Myocyte (in vitro differentiated cells): ENCODE measurements at regions not wholly inside any gene's neighbourhood (a gene's known extent, or its start where the extent isn't known, plus 50 kb on each side); places are given as distances from the start of the nearest gene placed in this dataset.
A peak's percentile ranks its signal among the peaks of the same experiment; 100 is the strongest.
"Not testable (repeated sequence)": the region's sequence is repeated elsewhere in the genome, so short reads cannot be mapped to it uniquely, and the experiment has no call there.

ENCODE experiments used
- DNase-seq: peaks from one replicate; pipeline ENCODE4 v3.0.0-alpha.2; 2012; ENCODE audit warnings: low read depth

DNA sequence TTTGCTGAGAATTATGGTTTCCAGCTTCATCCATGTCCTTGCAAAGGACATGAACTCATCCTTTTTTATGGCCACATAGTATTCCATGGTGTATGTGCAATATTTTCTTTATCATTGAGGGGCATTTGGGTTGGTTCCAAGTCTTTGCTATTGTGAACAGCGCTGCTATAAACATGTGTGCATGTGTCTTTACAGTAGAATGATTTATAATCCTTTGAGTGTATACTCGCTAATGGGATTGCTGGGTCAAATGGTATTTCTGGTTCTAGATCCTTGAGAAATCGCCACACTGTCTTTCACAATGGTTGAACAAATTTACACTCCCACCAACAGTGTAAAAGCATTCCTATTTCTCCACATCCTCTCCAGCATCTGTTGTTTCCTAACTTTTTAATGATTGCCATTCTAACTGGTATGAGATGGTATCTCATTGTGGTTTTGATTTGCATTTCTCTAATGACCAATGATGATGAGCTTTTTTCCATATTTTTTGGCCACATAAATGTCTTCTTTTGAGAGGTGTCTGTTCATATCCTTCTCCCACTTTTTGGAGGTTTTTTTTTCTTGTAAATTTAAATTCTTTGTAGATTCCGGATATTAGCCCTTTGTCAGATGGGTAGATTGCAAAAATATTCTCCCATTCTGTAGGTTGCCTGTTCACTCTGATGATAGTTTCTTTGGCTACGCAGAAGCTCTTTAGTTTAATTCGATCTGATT lies 180.1 kb downstream of the PLPPR4 start:
- not testable (repeated sequence) for DNase-seq

DNA sequence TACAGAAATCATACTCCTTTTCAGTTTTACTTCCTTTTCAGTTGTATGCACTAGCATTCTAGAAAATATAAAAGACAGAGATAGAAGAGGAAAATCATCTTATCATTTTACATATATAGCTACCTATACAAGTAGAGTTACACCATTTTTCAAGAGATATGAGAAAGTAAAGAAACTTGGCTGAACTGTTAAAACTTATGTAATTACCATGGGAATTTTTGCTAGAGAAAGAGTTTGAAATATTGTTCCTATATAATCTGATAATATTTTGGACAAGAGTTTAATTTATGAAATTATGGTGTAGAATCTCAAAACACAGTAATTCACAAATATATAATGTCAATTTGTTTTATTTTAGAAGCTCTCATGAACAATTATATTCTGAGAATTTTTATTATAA lies 180.8 kb downstream of the PLPPR4 start:
- no peak for DNase-seq

DNA sequence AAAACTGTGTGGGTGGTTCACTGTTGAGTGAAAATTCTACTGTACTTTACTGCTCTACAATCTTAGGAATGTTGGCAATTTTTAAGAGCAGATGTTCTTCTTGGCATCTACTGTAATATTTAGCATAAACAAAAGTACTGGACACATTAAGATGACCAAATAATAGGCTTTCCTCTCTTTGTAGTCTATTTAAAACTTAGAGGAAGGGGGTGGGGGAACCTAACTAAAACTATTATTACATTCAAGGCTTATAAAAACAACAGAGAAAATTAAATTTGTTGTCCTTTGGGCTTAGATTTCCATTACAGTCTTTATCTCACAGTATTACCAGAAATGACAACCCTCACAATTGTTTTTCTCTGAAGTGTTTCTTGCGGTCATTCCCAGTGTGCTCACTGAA lies 181.2 kb downstream of the PLPPR4 start:
- DNase-seq = peak; percentile 59

DNA sequence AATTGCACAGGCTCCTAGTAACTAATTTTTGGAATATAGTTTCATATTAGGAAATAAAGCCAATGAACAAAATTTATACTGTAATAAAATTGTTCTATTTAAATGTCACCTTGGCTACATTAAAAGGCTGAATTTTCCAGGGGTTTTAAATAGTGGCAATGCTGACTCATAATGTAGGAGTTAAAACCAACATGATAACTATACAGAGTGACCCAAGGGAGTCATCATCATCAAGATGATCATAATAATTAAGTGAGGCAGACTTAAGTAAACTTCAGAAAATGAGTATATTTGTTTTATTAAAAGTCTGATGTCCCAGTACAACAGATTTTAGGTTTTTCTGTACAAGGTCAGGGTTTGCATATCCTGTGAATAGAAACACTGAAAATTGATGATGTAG lies 183.4 kb downstream of the PLPPR4 start:
- no peak for DNase-seq

DNA sequence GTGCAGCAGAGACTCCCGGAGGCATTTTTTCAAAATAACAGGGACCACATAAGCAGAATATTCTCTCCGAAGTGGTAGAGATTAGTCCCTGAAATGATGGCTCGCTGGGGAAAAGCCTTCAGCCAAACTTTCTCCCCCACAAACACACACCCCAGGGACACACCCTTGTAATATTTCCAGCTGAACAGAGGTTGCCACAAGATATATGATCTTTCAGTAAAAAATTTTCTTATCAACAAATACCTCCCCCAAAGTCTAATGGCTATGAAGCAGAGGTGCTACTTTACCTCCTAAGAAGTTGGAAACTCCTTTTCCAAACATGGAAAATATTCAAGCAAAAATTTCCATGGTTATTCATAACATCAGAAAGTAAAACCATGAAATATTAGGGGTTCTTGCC lies 190.2 kb upstream of the PALMD start:
- DNase-seq = no peak

DNA sequence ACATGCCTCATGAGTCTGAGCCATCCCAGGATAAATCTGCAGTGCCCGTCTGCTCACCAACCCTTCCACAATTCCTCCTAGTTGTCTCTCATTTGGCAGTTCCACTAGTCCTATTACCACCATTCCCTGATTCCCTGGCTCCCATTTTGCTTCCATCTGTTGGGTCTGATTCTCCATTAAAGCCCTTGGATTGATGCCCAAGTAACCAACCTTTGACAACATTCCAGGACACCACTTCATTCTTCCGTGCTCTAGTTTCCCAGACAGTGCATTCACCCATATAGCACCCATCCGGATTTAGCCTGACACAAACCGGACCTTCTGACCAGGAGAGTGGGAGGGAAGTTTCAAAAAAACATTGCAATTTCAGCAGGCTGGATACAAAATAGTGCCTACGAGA lies 189.4 kb upstream of the PALMD start:
- DNase-seq = peak; percentile 74

DNA sequence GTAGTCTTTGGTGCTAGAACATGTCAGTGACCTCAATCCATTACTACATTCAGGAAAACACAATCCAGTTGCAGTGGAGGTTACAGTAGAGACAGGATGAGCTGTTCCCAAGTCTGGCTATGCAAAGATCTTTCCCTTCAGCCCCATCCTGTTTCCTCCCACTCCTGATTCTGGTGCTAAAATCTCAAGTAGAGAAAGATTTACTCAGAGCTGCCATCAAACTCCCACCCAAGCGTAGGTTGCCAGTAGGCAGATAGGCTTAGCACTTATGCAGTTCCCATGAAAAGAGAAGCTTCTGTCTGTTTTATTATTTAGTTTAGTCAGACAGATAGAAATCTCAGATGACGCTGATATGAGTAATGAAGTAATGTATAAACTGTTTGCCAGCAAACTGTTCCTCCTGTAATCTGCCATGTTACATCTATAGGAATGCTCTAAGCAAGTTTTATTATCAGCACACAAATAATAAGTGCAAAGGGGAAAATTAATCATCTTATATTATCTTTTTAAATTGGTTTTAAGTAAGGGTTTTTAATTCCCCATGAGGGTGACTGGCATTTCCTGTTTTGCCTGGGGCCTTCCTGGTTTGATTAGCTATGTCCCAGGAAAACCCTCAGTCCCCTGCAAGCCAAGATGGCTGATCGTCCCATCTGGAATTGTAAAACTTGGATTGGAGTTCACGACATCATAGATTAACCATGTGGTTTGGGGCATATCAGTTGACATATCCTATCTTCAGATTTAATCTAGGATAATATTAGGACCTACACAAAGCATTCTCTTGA lies 188.3 kb upstream of the PALMD start:
- DNase-seq = no peak

DNA sequence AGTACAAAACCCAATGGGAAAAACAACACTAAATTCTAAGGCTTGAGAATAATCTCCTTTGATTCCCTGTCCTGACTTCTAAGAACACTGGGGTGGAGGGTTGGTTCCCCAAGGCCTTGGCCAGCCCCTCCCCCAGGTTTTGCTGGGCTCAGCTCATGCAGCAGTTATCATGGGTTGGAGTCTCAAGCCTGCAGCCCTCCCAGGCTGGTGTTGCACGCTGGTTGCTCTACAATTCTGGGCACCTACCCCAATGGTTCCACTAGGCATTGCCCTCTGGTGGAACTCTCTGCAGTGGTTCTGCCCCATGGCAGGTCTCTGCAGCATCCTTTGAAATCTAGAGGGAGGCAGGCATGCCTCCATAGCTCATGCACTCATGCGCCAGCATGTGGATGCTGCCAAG lies 184.4 kb upstream of the PALMD start:
- DNase-seq = no peak

DNA sequence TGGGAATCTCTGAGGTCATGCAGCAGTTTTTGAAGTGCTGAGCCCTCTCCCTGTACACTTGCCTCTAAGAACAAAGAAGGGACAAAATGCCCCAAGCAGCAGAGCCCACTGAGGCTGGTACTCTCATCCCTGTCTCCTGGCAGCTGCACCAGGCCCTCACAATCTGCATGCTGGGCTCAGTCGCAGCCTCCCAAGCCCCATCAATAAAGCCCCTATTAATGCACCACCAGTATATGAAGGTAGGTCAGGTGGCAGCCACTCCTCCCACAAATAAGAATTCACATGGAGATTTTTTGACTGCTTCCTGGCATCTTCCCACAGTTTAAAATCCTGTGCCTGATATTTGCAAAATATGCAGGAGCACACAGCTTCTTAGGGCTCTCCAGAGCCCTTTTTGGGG lies 181.2 kb upstream of the PALMD start:
- DNase-seq = no peak

DNA sequence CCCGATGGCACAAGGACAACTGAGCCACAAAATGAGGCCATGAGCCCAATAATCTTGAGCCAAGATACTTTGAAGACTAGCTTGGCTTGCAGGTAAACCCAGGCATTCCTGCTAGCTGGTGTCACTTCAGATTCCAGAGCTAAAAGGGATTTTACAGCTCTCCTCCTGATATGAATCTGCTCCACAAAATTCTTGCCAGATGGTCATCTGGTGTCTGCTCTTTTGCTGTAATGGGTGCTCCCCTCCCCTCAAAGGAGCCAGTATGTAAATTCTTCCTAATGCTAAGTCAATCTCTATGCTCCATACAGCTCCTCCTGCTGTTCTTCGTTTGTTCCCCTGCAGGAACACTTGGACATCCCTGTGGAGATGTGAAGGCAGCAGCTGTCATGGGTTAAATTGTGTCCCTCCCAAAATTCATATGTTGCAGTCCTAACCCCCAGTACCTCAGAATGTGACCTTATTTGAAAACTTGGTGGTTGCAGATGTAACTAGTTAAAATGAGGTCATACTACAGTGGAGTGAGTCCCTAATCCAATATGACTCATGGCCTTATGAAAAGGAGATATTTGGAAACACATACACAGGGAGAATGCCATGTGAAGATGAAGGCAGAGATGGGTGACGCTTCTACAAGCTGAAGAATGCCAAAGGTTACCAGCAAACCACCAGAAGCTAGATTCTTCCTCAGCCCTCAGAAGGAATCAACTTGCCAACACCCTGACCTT lies 180.6 kb upstream of the PALMD start:
- peak; percentile 59 for DNase-seq

DNA sequence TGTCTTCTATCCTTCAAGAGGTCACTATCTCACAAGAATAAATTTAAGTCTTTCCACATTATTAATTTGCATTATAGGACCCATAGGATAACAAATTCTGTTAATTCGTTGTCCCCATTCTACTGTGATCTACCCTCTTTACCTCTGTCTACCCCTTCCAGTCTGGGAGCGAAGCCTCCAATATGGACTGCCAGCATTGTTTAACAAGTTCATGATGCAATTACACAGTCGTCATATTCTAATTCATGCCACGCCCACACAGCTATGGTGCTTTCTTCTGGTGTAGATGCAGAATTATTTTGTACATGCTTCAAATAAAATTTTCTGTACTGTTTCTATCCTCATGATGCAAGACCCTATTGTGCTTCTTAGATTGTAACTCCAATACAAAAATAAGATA lies 178.3 kb upstream of the PALMD start:
- DNase-seq = no peak

DNA sequence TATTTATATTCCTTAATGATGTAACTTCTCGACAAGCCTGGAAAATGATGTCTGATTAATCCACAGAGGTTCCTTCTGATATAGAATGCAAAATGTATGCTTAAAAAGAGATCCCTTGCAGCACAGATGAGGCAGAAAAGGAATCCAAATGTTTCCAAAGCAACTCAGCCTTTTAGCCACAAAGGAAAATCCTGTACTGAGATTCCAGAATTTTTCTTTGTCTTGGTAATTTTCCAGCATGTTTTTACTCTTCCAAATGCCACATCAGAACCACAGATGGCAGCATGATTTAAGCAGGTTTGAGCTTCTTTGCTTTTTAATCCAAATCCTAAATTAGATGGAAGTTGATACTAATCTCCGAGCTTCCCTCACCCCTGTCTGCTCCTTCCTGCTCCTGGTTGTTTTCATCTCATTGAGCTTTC lies 176.4 kb upstream of the PALMD start:
- DNase-seq = peak; percentile 54

DNA sequence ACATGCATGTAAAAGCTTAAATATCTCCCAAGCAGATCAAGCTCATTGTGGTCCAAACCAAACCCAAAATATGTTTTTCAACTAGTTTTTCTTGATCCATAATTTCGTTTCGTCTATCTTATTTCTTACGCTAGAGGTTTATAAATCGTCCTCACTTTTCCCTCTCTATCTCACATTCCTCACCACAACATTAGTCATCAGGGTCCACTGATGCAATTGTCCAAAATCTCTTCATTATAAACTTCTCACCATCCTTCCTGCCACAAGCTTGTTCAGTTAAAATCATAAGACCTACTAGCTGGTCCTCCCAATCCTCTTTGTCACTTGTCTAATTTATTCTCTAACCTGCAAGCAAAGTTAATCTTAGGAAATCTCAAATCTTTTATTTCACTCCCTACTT lies 173.0 kb upstream of the PALMD start:
- no peak for DNase-seq

DNA sequence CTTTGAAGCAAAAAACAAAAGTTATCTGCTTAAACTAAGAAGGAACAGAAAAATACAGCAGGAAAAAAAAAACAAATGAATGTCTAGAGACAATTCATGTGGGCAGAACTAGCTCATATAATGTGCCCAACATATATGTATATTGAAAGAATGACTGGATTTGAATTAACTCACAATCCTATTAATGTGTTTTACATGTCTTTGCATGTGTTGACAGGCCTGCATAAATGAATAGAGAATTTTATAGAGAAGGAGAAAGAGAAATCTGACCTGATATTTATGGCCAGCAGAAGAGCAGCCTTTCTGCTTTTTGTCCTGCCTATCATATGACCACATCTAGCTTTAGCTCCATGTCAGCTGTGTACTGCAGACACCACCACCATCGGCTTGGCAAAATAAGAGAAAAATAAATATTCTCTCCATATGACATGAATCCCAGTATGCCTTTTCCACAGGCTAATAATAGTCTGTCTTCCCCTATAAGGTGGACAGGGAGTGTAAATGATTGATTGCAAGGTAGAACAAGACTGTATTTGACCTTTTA lies 171.5 kb upstream of the PALMD start:
- no peak for DNase-seq

DNA sequence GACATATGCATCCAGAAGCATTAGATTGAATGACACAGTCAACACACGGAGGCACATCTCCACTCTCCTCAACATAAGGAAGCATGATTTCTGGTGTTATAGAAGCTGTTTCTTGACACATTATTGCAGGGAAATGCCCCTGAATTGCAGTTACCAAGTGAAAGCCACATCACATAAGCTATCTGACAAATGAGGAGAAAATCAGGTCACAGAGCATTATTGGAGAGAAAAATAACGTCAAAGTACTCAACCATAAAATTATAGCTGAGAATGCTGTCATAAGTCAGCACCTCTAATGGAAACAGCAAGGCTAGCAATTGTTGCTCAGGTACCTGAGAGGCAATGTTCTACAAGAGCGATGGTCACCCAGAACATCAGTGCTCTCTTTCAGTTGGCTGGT lies 169.9 kb upstream of the PALMD start:
- DNase-seq = no peak

DNA sequence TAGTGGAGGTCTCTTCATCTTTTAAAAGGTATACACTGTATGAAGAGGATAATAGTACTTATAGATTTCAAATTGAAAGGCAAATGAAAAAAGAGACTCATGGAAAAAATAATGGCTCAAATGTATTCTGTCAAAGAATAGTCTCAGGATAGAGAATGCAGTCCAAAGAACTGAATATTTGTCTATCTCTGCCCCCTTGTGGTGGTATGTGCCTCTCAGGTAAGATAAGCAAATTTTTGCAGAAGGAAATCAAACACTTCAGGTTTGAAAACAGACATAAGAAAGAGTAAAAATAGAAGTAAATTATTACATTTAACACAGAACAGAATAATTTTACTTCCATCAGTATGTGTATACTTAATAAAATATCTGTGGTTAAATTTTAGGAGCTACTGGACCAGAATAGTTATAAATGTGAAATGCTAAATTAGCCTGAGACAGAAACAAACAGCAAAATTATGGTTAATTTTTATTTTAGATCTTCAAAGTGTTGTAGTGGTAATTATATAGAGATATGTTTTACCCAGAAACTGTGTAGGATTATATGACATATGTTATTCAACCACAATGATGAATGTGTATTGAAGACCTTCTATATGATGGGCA lies 164.4 kb upstream of the PALMD start:
- peak; percentile 77 for DNase-seq

DNA sequence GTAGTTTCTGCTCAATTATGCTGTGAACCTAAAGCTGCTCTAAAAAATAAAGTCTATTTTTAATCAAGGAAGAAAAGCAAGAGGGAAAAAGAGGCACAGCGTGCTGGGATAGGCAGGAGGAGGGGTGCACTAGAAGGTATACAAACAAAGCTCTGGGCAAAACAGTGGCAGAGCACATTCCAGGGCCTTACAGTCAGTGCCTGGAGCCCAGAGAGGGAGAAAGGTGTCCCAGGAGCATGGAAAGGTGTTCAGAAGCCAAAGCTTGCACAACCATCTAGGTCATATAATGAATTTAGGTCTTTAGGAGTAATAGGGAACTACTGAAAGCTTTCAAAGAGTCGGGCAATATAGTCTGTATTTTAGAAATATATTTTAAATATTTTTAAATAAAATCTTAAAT lies 163.6 kb upstream of the PALMD start:
- no peak for DNase-seq

DNA sequence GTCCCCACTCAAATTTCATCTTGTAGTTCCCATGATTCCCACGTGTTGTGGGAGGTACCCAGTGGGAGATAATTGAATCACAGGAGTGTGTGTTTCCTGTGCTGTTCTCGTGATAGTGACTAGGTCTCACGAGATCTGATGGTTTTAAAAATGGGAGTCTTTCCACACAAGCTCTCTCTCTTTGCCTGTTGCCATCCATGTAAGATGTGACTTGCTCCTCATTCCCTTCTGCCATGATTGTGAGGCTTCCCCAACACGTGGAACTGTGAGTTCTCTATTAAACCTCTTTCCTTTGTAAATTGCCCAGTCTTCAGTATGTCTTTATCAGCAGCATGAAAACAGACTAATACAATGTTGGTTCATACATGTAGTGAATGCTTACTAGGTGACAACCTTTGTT lies 163.2 kb upstream of the PALMD start:
- DNase-seq = no peak

DNA sequence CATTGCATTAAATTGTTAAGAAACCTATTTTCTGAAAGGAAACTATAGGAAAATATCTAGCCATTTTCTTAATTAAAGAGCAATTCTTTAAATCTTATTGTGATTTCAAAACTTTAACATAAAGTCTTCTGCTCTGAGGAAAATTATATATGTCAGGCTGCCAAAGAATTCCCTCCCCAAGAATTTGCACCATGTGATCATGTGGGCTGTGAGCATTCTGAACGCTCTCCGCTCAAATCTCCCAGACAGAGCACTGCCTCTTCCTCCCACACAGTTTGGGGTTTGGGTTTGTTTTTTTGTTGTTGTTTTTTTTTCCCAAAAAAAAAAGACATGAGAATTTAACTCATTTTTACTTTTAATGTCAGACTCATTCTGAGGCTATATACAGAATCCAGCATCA lies 155.9 kb upstream of the PALMD start:
- no peak for DNase-seq

DNA sequence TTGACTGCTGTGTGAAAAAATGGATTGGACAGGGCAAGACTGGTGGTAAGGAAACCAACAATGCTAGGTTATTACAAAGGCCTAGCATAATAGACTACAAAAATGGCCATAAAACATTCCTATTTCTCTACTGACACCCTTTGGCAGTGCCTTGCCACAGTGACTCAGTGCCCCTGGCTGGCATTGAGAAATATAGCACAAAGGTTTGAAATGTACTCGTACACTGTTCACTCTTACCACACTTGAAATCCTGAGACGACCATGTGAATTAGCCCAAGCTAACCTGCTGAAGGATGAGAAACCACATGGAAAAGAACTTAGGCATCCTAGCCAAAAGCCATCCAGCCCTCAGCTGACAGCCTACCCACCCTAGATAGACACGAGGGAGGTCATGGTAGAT lies 149.8 kb upstream of the PALMD start:
- no peak for DNase-seq

DNA sequence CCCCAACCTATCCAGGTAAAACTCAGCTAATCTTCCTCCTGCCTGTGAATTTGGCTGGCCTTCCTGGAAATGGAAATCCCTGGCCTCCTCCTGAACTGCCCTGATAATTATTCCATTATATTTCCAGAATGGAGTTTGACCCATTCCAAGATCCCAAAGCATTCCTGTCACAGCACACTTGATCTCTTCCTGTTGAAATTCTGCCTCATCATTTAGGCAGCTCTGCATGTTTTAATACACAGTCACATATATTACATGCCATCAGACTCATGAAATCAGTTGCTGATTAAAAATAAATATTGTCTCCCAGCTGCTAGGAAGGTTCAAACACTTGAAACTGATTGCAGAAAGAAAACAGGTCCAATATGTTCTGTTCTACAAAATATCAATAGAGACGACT lies 148.2 kb upstream of the PALMD start:
- DNase-seq = no peak

DNA sequence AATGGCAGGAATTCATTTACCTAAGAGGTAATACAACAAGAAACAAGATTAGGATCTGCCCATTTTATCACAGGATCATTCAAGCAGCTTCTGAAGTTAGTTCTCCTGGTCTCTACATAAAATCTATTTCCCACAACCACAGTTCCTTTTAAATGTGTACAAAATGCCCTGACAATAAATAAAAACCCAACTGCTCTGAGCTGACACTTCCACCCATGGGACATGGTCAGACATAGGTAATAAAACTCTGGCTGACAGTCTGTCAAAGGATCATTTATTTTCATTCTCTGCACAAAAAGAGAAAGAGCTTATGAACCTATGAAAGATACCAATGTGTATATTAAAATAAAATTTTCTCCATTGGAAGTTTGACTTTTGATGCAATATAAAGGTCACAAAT lies 145.4 kb upstream of the PALMD start:
- DNase-seq = no peak
